ENCODE measurements at regions not wholly inside any gene's neighbourhood (a gene's known extent, or its start where the extent isn't known, plus 50 kb on each side); places are given as distances from the start of the nearest gene placed in this dataset.

DNA sequence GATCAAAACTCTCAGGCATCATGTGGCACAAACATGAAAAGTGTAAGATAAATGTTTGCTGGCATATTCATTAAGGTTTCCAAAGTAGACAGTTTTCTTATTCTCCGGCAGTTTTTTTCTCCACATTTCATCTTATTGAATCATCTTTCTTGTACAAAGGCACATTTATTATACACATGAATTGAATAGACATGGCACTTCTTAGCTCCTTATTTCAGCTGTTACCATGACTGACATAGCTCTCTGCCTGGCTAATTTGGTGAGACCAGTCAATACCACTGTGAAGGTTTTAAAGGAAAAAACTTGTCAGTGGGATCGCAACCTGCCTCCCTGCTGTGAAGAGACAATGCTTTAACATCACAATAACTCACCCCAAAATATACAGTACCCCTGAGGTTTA lies 285.0 kb upstream of the PCDH20 start:
- Histone ChIP-seq H3K79me2 (ENCODE audit: insufficient read depth, low read length) (no peaks in the 10 kb centered on the region), H3K4me1 (ENCODE audit: insufficient read depth, low read length) (no peaks in the 10 kb centered on the region), H3K27ac (ENCODE audit: low read depth, low read length) (no peak overlapping the region), H3K36me3 (ENCODE audit: insufficient read depth, low read length) (no peaks in the 10 kb centered on the region), H3K4me3 (ENCODE audit: insufficient read depth, low read length) (no peak overlapping the region), H4K20me1 (ENCODE audit: insufficient read depth, low read length) (no peaks in the 10 kb centered on the region), H3K4me2 (ENCODE audit: insufficient read depth, low read length) (no peak overlapping the region), H3K27me3 (ENCODE audit: insufficient read depth, low read length) (no peaks in the 10 kb centered on the region), H2AFZ (ENCODE audit: low read length) (no peak overlapping the region), H3K9me3 (ENCODE audit: low read depth, low read length) (no peaks in the 10 kb centered on the region)
- TF ChIP-seq, protein P1, sequence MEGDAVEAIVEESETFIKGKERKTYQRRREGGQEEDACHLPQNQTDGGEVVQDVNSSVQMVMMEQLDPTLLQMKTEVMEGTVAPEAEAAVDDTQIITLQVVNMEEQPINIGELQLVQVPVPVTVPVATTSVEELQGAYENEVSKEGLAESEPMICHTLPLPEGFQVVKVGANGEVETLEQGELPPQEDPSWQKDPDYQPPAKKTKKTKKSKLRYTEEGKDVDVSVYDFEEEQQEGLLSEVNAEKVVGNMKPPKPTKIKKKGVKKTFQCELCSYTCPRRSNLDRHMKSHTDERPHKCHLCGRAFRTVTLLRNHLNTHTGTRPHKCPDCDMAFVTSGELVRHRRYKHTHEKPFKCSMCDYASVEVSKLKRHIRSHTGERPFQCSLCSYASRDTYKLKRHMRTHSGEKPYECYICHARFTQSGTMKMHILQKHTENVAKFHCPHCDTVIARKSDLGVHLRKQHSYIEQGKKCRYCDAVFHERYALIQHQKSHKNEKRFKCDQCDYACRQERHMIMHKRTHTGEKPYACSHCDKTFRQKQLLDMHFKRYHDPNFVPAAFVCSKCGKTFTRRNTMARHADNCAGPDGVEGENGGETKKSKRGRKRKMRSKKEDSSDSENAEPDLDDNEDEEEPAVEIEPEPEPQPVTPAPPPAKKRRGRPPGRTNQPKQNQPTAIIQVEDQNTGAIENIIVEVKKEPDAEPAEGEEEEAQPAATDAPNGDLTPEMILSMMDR (IDR thresholded peaks at IDR 0.05; ENCODE audit: extremely low read depth, low read depth, low read length): no peak
- no peak for DNase-seq (ENCODE audit: insufficient read length, low spot score, missing footprints)

DNA sequence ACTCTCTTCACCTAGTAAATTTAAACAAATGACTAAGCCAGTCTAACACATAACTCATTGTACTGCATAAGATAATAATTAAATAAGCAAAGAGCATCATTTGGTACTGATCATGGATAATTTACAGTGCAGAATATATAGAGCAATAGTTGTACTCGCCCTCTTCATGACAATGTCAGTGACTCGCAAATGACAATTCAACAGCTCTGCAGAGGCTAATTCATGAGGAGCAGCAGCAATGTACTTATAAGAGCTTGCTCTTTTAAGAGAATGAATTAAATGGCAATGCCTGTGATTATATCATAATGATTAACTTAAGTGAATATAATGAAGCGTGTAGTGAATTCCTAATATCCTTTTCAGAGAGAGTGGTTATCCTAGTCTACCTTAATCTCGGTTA lies 284.5 kb upstream of the PCDH20 start:
- H3K4me1 ChIP-seq (ENCODE audit: insufficient read depth, low read length): no peaks in the 10 kb centered on the region
- DNase-seq (ENCODE audit: insufficient read length, low spot score, missing footprints): no peak
- H4K20me1 ChIP-seq (ENCODE audit: insufficient read depth, low read length): no peaks in the 10 kb centered on the region
- no peaks in the 10 kb centered on the region for H3K79me2 ChIP-seq (ENCODE audit: insufficient read depth, low read length)
- TF ChIP-seq, protein P1 (IDR thresholded peaks at IDR 0.05; ENCODE audit: extremely low read depth, low read depth, low read length): no peak
- H3K36me3 ChIP-seq (ENCODE audit: insufficient read depth, low read length): no peaks in the 10 kb centered on the region
- no peak overlapping the region for H3K4me3 ChIP-seq (ENCODE audit: insufficient read depth, low read length)
- no peak overlapping the region for H3K27ac ChIP-seq (ENCODE audit: low read depth, low read length)
- peaks cover under 1% of the 10 kb centered on the region for H3K9me3 ChIP-seq (ENCODE audit: low read depth, low read length)
- H3K27me3 ChIP-seq (ENCODE audit: insufficient read depth, low read length): no peaks in the 10 kb centered on the region
- H3K4me2 ChIP-seq (ENCODE audit: insufficient read depth, low read length): no peak overlapping the region
- H2AFZ ChIP-seq (ENCODE audit: low read length): no peak overlapping the region

DNA sequence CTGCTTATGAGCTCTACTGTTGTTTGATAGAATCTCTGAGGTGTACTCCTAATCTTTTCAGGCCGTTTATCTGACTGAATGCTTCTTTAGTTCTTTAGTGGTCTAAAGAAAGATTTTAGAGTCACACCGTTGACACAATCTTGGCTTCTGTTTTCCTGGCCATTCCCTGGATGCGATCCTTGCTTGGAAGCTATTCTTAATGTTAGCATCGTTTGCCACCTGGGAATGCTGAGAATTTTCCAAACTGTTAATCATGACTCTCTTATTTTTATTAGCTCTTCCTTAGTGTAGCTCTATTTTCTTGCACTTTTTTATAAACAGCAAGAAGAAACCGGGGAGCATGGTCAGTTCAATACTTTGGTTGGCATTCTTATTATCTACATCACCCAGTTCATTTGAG lies 281.0 kb upstream of the PCDH20 start:
- no peak overlapping the region for H3K4me3 ChIP-seq (ENCODE audit: insufficient read depth, low read length)
- H3K4me2 ChIP-seq (ENCODE audit: insufficient read depth, low read length): no peak overlapping the region
- H4K20me1 ChIP-seq (ENCODE audit: insufficient read depth, low read length): no peaks in the 10 kb centered on the region
- no peak for DNase-seq (ENCODE audit: insufficient read length, low spot score, missing footprints)
- no peak overlapping the region for H3K27ac ChIP-seq (ENCODE audit: low read depth, low read length)
- peaks cover 1% of the 10 kb centered on the region for H3K9me3 ChIP-seq (ENCODE audit: low read depth, low read length)
- H3K4me1 ChIP-seq (ENCODE audit: insufficient read depth, low read length): no peaks in the 10 kb centered on the region
- no peaks in the 10 kb centered on the region for H3K27me3 ChIP-seq (ENCODE audit: insufficient read depth, low read length)
- no peaks in the 10 kb centered on the region for H3K79me2 ChIP-seq (ENCODE audit: insufficient read depth, low read length)
- H2AFZ ChIP-seq (ENCODE audit: low read length): no peak overlapping the region
- no peaks in the 10 kb centered on the region for H3K36me3 ChIP-seq (ENCODE audit: insufficient read depth, low read length)
- TF ChIP-seq, protein P1 (IDR thresholded peaks at IDR 0.05; ENCODE audit: extremely low read depth, low read depth, low read length): no peak

DNA sequence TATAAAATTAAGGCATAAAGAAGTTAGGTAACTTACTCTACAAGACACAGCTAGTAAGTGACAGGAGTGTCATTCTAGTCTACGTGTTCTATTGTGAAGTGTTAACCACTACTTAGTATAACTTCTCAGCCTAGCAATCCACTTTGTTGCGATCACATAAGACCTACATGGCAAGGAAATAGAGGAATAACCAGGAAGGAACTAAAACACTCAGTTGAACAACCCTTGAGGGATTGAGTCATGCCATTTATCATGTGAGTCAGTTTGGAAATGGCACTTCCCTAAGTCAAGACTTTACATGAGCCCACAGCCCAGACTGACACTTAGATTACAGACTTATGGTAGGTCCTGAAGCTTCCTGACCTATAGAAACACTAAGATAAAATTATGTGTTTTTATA lies 279.5 kb upstream of the PCDH20 start:
- Histone ChIP-seq H3K9me3 (ENCODE audit: low read depth, low read length) (peaks cover 1% of the 10 kb centered on the region), H3K79me2 (ENCODE audit: insufficient read depth, low read length) (no peaks in the 10 kb centered on the region), H4K20me1 (ENCODE audit: insufficient read depth, low read length) (no peaks in the 10 kb centered on the region), H3K4me1 (ENCODE audit: insufficient read depth, low read length) (no peaks in the 10 kb centered on the region), H3K27ac (ENCODE audit: low read depth, low read length) (no peak overlapping the region), H3K4me3 (ENCODE audit: insufficient read depth, low read length) (no peak overlapping the region), H3K27me3 (ENCODE audit: insufficient read depth, low read length) (no peaks in the 10 kb centered on the region), H3K36me3 (ENCODE audit: insufficient read depth, low read length) (no peaks in the 10 kb centered on the region), H2AFZ (ENCODE audit: low read length) (no peak overlapping the region), H3K4me2 (ENCODE audit: insufficient read depth, low read length) (no peak overlapping the region)
- TF ChIP-seq, protein P1 (IDR thresholded peaks at IDR 0.05; ENCODE audit: extremely low read depth, low read depth, low read length): no peak
- DNase-seq (ENCODE audit: insufficient read length, low spot score, missing footprints): no peak

All from osteoblast (primary cell).